Thymus (tissue), 11 donors: ENCODE measurements at regions not wholly inside any gene's neighbourhood (a gene's known extent, or its start where the extent isn't known, plus 50 kb on each side); places are given as distances from the start of the nearest gene placed in this dataset.
A peak's percentile ranks its signal among the peaks of the same experiment; 100 is the strongest.

Experiments
- DNase-seq, 9 donors: peaks; one replicate each; pipeline ENCODE4 v3.0.0-alpha.2; 2013; ENCODE audit warnings: low spot score in 9 of 9, low read depth in 6 of 9, missing footprints in 1 of 9
- H3K27ac ChIP-seq, 2 donors: one replicate each; pipeline ENCODE4 v1.5.1; 2013; ENCODE audit warnings: control low read depth in 1 of 2, low read depth in 1 of 2, low read length in 1 of 2, mild to moderate bottlenecking in 1 of 2, moderate library complexity in 1 of 2
- H3K27me3 ChIP-seq, 2 donors: one replicate each; pipeline ENCODE4 v1.5.1; 2013; ENCODE audit warnings: low read length in 1 of 2; ENCODE audit not compliant: control insufficient read depth in 2 of 2, insufficient read depth in 1 of 2
- H3K36me3 ChIP-seq, 2 donors: one replicate each; pipeline ENCODE4 v1.5.1; 2013; ENCODE audit warnings: low read length in 1 of 2, mild to moderate bottlenecking in 1 of 2, moderate library complexity in 1 of 2; ENCODE audit not compliant: control insufficient read depth in 2 of 2, insufficient read depth in 2 of 2
- H3K4me1 ChIP-seq, 2 donors: one replicate each; pipeline ENCODE4 v1.5.1; 2013; ENCODE audit warnings: low read length in 2 of 2; ENCODE audit not compliant: control insufficient read depth in 2 of 2, insufficient read depth in 2 of 2
- H3K4me3 ChIP-seq, 2 donors: one replicate each; pipeline ENCODE4 v1.5.1; 2013; ENCODE audit warnings: low read length in 2 of 2, control low read depth in 1 of 2, mild to moderate bottlenecking in 1 of 2
- H3K9me3 ChIP-seq, 2 donors: one replicate each; pipeline ENCODE4 v1.5.1; 2013; ENCODE audit warnings: low read length in 1 of 2, mild to moderate bottlenecking in 1 of 2; ENCODE audit not compliant: control insufficient read depth in 2 of 2, insufficient read depth in 1 of 2
- WGBS: extraction: QIAGEN DNeasy Blood & Tissue Kit; methylation state at CpG from one replicate; pipeline ENCODE4 v1.1.7; 2013; 5-methylcytosine and 5-hydroxymethylcytosine counted together
- donor health status: healthy.

DNA sequence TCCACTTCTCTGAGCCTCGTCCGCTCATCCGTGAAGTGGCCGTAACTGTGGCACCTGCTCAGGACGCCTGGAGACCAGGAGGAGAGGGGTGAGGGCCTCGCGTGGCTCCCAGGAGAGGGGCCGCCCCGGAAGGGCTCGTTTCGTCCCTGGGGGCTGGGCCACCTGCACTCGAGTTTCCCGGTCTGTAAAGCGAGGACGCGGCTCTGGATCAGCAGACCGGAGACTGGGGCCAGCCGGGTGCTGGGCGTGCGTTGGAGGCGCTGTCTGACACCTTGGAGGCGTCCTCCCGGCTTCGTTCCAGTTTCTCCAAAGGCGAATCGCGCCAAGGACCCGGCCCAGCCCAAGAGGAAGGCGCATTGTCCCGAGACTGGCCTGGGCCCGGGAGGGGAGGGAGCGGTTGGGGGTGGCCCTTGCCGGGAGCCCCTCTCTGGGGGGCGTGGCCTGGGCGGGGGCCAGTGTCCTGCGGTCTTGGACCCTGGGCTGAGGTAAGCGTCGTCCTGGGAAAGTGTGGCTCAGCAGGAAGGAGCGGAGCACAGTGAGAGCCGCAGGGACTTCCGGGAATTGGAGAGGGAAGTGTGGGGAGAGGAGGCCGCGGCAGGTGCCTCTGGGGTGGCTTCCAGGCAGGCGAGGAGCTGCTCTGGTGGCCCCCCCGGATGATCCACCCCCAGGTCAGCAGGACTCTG is 89.6 kb downstream of the FOXL3 start:
- 27% methylated on average over 45 of the region's 45 CpGs for WGBS
- H3K27ac ChIP-seq, result no peak overlapping the region
- no peaks in the 10 kb centered on the region for H3K36me3 ChIP-seq
- H3K4me3 ChIP-seq, result no peak overlapping the region
- H3K4me1 ChIP-seq, result peaks cover 2 to 32% of the 10 kb centered on the region in 2 donors
- peaks cover 1 to 9% of the 10 kb centered on the region in 2 donors for H3K9me3 ChIP-seq
- peaks cover 29 to 67% of the 10 kb centered on the region in 2 donors for H3K27me3 ChIP-seq
- no peak for DNase-seq

DNA sequence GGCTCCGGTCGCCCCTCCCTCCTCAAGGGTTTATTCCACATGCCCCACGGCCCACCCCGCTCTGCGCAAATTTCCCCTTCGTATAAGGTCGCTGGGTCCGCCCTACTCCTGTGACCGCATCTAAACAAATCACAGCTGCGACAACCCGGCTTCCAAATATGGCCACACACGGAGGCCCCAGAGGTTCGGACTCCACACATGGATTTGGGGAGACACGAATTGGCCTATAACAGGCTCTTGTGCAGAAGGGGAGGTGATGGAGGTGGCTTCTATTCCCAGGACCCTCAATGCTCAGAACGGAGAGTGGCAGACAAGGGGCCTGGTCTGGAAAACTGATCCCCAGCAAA is 90.1 kb downstream of the FOXL3 start:
- Histone ChIP-seq H3K36me3 (no peaks in the 10 kb centered on the region), H3K9me3 (peaks cover 1 to 9% of the 10 kb centered on the region in 2 donors), H3K27ac (no peak overlapping the region), H3K4me3 (no peak overlapping the region), H3K4me1 (peaks cover 2 to 32% of the 10 kb centered on the region in 2 donors), H3K27me3 (peaks cover 28 to 62% of the 10 kb centered on the region in 2 donors)
- DNase-seq, result no peak
- WGBS, result 26% methylated on average over 15 of the region's 15 CpGs

DNA sequence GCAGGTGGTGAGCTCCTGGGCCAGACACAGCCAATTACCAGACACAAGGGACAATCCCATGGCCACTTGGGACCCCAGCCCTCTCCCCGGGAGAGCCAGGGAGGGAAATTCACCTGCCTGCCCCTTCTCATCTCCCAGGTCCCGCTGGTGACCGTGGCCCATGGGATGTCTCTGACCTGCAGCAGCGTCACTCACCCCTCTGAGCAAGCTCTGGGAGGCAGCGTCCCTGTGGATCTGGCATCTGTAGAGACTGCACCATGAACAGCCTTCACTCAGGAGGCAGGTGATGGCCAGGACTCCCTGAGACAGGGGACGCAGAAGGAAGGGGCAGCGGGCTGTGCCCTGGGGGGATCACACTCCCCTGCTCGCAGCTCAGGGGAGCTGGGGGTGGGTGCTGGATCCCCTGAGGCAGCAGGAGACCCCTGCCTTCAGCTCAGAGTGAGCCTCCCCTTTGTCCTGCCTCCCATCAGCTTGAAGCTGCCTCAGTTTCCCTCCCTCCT is 90.8 kb downstream of the FOXL3 start:
- no peak overlapping the region for H3K27ac ChIP-seq
- H3K9me3 ChIP-seq, result peaks cover 1 to 12% of the 10 kb centered on the region in 2 donors
- H3K4me3 ChIP-seq, result no peak overlapping the region
- H3K27me3 ChIP-seq, result peaks cover 24 to 56% of the 10 kb centered on the region in 2 donors
- no peak for DNase-seq
- H3K36me3 ChIP-seq, result no peaks in the 10 kb centered on the region
- 94% methylated on average over 8 of the region's 8 CpGs for WGBS
- H3K4me1 ChIP-seq, result peaks cover 2 to 30% of the 10 kb centered on the region in 2 donors

GRCh38 chr7:381211-382042 is 91.5 kb downstream of the FOXL3 start:
- Histone ChIP-seq H3K27me3 (peaks cover 18 to 49% of the 10 kb centered on the region in 2 donors), H3K4me3 (no peak overlapping the region), H3K4me1 (peaks cover 2 to 30% of the 10 kb centered on the region in 2 donors), H3K27ac (no peak overlapping the region), H3K9me3 (peaks cover 1 to 13% of the 10 kb centered on the region in 2 donors), H3K36me3 (no peaks in the 10 kb centered on the region)
- DNase-seq, result peak in 1 of 9 donors; percentile 22
- 45% methylated on average over 23 of the region's 23 CpGs for WGBS

DNA sequence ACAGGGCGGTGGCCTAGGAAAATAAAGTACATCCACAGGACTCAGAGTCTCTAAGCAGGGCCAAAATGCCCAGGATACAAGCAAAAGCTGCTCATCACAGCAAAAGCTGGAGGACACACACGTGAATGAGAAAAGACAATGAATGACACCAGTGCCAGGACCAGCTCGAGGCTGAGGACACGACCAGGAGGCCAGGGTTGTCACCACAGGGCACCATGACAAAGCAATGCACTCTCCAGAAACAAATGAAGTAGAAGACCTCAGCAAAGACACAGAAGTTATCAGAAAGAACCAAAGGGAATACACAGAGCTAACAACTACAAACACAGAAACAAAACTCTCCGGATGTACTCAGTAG is 92.1 kb downstream of the FOXL3 start:
- 40% methylated on average over 5 of the region's 5 CpGs for WGBS
- H3K4me1 ChIP-seq, result peaks cover 2 to 30% of the 10 kb centered on the region in 2 donors

GRCh38 chr7:386385-386784 is 96.4 kb downstream of the FOXL3 start:
- Histone ChIP-seq H3K4me1 (peaks cover 2 to 22% of the 10 kb centered on the region in 2 donors), H3K36me3 (no peaks in the 10 kb centered on the region), H3K9me3 (peaks cover 3 to 51% of the 10 kb centered on the region in 2 donors), H3K27me3 (peaks cover 0 to 2% of the 10 kb centered on the region in 2 donors), H3K27ac (no peak overlapping the region), H3K4me3 (no peak overlapping the region)
- no peak for DNase-seq
- 96% methylated on average over 11 of the region's 11 CpGs for WGBS

More for the DNA sequence above, 92.1 kb downstream of the FOXL3 start:
- Histone ChIP-seq H3K27ac (peak overlapping the region in 1 of 2 donors; percentile 31), H3K27me3 (peaks cover 15 to 43% of the 10 kb centered on the region in 2 donors), H3K36me3 (no peaks in the 10 kb centered on the region), H3K9me3 (peaks cover 1 to 13% of the 10 kb centered on the region in 2 donors), H3K4me3 (no peak overlapping the region)
- DNase-seq, result no peak

DNA sequence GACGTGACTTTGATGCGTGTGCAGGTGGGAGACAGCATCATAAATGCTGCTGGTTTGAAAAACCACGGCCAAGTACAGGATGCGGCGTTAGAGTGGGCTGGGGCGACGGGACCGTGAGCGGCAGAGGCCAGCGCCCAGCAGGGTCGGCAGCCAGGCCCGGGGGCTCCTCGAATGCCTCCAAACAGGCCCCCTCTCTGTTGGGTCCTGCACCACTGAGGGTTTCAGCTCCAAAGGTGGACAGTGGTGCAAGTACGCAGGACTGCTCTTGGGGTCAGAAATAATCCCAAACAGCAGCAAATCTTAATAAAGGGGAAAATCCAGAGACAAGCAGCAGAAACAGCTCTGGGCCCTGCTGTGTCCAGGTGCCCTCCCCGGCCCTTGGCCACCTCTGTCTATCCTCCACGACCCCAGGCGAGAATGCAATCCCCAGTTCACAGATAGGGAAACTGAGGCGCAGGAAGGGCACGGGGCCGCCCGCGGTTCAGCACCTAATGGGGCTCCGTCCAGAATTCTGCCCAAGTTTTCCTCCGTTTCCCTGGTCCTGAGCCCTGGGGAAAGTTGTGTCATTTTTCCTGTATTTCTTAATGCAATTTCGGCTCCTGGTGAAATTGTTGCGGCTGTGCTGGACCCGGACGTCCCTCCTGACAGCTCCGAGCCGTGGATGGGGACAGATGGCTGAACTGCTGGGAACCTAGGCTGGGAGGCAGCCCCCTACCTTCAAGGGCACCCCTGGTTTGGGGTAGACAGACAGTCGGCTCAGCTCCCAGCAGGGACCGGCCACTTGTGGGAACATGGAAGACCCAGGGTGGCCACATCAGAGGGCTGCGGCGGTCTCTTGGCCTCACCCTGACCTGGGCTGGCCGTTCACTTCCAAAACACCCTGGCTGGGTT is 97.4 kb downstream of the FOXL3 start:
- no peak for DNase-seq
- no peak overlapping the region for H3K27ac ChIP-seq
- no peaks in the 10 kb centered on the region for H3K36me3 ChIP-seq
- no peak overlapping the region for H3K4me3 ChIP-seq
- H3K9me3 ChIP-seq, result peaks cover 3 to 54% of the 10 kb centered on the region in 2 donors
- WGBS, result 97% methylated on average over 35 of the region's 35 CpGs
- H3K27me3 ChIP-seq, result no peaks in the 10 kb centered on the region
- peaks cover 0 to 14% of the 10 kb centered on the region in 2 donors for H3K4me1 ChIP-seq

GRCh38 chr7:388023-388960 is 98.3 kb downstream of the FOXL3 start:
- 96% methylated on average over 40 of the region's 40 CpGs for WGBS
- H3K4me1 ChIP-seq, result peaks cover 0 to 14% of the 10 kb centered on the region in 2 donors
- H3K9me3 ChIP-seq, result peaks cover 3 to 57% of the 10 kb centered on the region in 2 donors
- no peaks in the 10 kb centered on the region for H3K36me3 ChIP-seq
- no peak for DNase-seq
- no peak overlapping the region for H3K4me3 ChIP-seq
- no peak overlapping the region for H3K27ac ChIP-seq
- no peaks in the 10 kb centered on the region for H3K27me3 ChIP-seq
